HK-2 (cell line): ENCODE measurements at regions not wholly inside any gene's neighbourhood (a gene's known extent, or its start where the extent isn't known, plus 50 kb on each side); places are given as distances from the start of the nearest gene placed in this dataset.

Source experiments
- DNase-seq: peaks from one replicate; pipeline ENCODE4 v3.0.0-alpha.2; 2018; ENCODE audit not compliant: unreplicated experiment

GRCh38 chr9:16309469-16310271 lies 560.8 kb downstream of the BNC2 start:
- DNase-seq, result no peak

GRCh38 chr9:16310278-16311110 lies 560.0 kb downstream of the BNC2 start:
- no peak for DNase-seq

- DNase-seq, result no peak
Observed at GRCh38 chr9:16312116-16312515, 558.4 kb downstream of the BNC2 start.

- DNase-seq, result no peak
Observed at GRCh38 chr9:16312962-16313546, 557.4 kb downstream of the BNC2 start.

- DNase-seq, result no peak
Observed at GRCh38 chr9:16314476-16314875, 556.0 kb downstream of the BNC2 start.

GRCh38 chr9:16315720-16316119 lies 554.8 kb downstream of the BNC2 start:
- no peak for DNase-seq

- DNase-seq, result no peak
Observed at GRCh38 chr9:16316456-16316855, 554.0 kb downstream of the BNC2 start.

GRCh38 chr9:16316911-16317817 lies 553.3 kb downstream of the BNC2 start:
- no peak for DNase-seq

GRCh38 chr9:16318516-16319060 lies 551.9 kb downstream of the BNC2 start:
- no peak for DNase-seq

GRCh38 chr9:16319646-16320045 lies 550.8 kb downstream of the BNC2 start:
- DNase-seq, result no peak

GRCh38 chr9:16320338-16320902 lies 550.0 kb downstream of the BNC2 start:
- no peak for DNase-seq

GRCh38 chr9:16321461-16322119 lies 548.9 kb downstream of the BNC2 start:
- DNase-seq, result peak; percentile 15

GRCh38 chr9:16322849-16323248 lies 547.6 kb downstream of the BNC2 start:
- DNase-seq, result no peak

GRCh38 chr9:16325966-16326365 lies 544.5 kb downstream of the BNC2 start:
- DNase-seq, result no peak

GRCh38 chr9:16328349-16328748 lies 542.1 kb downstream of the BNC2 start:
- no peak for DNase-seq

GRCh38 chr9:16329671-16330113 lies 540.8 kb downstream of the BNC2 start:
- DNase-seq, result no peak

GRCh38 chr9:16331031-16331430 lies 539.4 kb downstream of the BNC2 start:
- DNase-seq, result no peak

- DNase-seq, result no peak
Observed at GRCh38 chr9:16331527-16331926, 538.9 kb downstream of the BNC2 start.

- DNase-seq, result no peak
Observed at GRCh38 chr9:16333691-16334090, 536.8 kb downstream of the BNC2 start.
